RKO (cell line): ENCODE measurements at regions not wholly inside any gene's neighbourhood (a gene's known extent, or its start where the extent isn't known, plus 50 kb on each side); places are given as distances from the start of the nearest gene placed in this dataset.
A peak's percentile ranks its signal among the peaks of the same experiment; 100 is the strongest.

Source experiments
- DNase-seq: peaks from one replicate; pipeline ENCODE4 v3.0.0-alpha.2; 2016; ENCODE audit warnings: low spot score

DNA sequence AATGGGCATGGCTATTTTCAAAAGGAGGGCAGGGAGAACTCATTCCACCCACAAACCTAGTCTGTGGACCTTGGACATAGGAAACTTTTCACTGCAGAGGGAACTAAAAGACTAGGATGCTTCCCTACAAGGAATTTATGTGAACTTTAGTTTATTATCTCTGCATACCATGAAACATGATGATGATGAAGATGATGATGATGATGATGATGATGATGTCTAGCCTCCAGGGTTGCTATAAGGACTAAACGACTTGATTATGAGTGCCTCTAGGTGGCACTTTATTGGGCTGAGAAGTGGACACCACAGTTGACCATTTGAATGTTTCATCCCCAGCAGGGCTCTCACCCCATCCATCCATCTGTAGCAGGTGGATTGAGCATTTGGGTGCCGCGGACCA, 260.0 kb upstream of the TCF4 start:
- no peak for DNase-seq

GRCh38 chr18:55845221-55845620, 257.2 kb upstream of the TCF4 start:
- no peak for DNase-seq

- no peak for DNase-seq
Measured at GRCh38 chr18:55844382-55844781, 256.4 kb upstream of the TCF4 start.

GRCh38 chr18:55841314-55841713, 253.3 kb upstream of the TCF4 start:
- no peak for DNase-seq

DNA sequence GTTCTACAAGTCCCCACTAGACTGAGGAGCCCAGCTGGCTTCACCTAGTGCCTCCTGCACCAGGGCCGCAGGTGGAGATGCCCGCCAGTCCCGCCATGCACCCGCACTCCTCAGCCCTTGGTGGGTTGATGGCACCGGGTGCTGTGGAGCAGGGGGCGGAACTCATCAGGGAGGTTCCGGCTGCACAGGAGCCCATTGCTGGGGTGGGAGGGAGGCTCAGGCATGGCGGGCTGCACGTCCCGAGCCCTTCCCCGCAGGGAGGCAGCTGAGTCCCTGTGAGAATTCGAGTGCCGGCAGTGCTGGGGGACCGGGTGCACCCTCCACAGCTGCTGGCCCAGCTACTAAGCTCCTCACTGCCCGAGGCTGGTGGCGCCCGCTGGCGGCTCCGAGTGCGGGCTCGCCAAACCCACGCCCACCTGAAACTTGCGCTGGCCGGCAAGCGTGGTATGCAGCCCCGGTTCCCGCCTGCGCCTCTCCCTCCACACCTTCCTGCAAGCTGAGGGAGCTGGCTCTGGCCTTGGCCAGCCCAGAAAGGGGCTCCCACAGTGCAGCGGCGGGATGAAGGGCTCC, 252.7 kb upstream of the TCF4 start:
- DNase-seq: no peak

GRCh38 chr18:55839343-55839742, 251.4 kb upstream of the TCF4 start:
- no peak for DNase-seq

DNA sequence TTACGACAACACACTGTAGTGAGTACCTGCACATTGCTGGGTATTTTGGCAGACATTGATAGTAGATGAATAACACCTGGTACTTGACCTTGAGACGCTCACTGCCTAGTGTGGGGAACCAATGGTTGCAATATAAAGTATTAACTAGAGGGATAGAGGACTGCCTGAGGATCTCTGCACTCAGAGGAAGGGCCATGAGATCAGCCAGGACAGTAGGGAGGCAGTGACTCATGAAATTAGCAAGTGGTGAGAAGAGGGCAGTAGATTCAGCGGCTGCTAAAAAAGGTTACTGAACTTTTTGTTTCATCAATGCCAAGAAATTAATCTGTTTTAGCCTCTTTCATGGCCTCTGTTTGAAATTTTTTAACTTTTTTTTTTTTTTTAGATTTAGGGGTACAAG, 250.8 kb upstream of the TCF4 start:
- DNase-seq: no peak

GRCh38 chr18:55838319-55838718, 250.3 kb upstream of the TCF4 start:
- no peak for DNase-seq

GRCh38 chr18:55833543-55833942, 245.6 kb upstream of the TCF4 start:
- DNase-seq: peak; percentile 60

GRCh38 chr18:55830544-55830943, 242.6 kb upstream of the TCF4 start:
- DNase-seq: no peak

DNA sequence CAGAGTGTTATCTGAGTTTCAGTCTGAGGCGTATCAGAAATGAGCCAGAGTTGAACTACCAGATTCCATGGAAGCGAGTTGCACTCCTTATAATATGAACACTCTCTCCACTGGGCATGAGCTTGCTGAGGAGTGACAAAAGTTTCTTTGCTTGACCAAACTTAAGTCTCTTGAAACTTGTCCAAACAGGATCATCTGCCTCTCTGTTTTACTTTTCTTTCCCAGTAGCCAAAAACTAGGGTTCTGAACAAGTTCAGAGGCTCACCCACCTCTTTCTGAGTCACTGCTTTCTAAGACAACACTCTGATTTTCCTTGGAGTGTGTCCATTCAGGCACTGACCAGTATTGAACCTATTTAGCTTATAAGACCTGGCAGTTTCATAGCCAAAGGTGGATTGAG, 233.2 kb upstream of the TCF4 start:
- DNase-seq: no peak

- DNase-seq: no peak
Measured at GRCh38 chr18:55819448-55819847, 231.5 kb upstream of the TCF4 start.

DNA sequence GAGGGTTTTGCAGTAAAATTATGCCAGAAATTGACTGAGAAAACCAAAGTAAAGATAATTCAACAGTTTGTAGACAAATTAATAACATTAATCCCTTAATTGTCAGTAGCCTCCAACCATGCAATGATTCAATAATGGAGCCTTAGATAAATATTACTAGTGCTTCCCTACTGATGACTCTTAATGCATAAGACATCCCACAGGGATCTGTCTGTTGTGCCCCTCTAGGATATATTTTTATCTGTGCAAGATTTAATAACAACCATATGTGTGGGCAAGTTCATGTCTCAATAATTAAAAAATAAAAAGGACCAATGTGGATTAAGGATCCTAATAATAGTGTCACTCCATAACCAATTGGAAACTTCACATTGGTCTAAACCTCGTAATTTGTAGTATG, 230.3 kb upstream of the TCF4 start:
- no peak for DNase-seq

GRCh38 chr18:55811925-55812324, 223.9 kb upstream of the TCF4 start:
- no peak for DNase-seq

DNA sequence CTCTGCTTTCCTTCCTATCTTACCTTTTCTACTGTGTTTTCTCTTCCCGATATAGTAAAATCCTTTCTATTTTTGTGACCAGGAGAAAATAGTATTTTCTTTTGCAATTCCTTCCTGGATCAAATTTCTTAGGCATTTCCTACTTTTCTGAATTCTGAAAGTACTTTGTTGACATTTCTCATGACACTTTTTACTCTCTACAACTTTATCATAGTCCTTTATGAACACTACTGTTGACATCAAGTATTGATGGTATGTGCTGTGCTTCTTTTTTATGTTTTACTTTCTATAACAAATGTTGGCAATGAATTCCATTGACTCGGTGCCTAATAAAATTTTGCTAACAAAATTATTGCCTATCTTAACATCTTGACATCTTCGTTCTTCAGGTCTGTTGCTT, 217.7 kb upstream of the TCF4 start:
- DNase-seq: no peak

GRCh38 chr18:55795101-55795669, 207.2 kb upstream of the TCF4 start:
- no peak for DNase-seq

DNA sequence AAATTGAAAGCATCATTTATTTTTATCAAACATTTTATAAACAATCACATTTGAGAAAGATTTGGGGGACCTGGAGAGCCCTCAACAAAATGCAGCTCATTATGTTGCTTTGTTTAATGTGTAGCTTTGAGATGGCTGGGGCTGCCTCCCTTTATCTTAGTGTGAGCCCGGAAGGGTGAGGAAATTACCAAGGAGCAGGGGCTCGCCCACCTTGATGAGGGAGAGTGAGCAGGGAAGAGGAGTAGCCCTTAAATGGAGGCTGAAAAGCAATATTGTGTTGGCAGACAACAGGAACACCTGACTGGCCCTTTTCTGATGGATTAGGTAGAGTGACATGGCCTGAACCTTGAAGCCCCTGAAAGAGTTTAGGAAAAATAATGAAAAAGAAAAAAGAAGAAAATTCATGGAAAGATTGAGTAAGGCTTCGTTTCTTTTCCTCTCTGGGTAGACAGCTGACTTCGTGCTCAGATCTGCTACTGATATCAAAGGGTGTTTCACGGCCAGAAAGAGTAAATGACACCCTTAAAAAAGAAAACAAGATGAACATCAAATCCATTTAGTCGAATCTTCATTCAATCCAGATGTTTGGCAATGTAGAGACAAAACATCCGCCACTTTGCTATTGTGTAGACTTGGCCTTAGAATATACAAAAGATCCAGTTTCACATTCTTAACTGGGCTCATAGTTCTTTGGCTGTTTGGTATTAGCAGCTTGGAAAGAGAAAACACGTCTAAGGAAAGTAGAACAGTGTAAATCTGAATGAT, 206.5 kb upstream of the TCF4 start:
- no peak for DNase-seq

GRCh38 chr18:55790296-55790695, 202.3 kb upstream of the TCF4 start:
- DNase-seq: no peak

DNA sequence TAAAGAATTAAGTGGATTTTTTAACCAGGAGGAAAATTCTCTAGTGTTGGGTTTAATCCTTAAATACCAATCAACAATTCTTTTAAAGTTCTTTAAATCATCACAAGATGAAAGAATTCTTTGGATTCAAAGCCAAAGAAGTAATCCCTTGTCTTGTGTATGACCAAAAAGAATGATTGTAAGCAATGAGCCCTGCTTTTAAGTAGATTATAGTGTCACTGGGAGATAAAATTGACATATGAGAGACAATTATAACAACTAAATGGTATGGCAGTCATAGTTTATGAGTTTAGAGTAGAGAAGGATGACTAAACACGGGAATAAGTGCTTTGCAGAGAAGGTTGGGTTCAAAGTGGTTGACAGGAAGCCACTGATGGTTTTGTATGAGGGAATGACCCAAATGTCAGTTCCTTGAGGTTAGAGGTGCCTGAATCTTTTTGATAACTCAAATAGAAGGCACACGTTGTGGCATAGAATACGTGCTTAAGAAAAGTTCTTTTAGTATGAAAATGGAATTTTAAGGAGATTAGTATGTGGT, 199.6 kb upstream of the TCF4 start:
- no peak for DNase-seq

DNA sequence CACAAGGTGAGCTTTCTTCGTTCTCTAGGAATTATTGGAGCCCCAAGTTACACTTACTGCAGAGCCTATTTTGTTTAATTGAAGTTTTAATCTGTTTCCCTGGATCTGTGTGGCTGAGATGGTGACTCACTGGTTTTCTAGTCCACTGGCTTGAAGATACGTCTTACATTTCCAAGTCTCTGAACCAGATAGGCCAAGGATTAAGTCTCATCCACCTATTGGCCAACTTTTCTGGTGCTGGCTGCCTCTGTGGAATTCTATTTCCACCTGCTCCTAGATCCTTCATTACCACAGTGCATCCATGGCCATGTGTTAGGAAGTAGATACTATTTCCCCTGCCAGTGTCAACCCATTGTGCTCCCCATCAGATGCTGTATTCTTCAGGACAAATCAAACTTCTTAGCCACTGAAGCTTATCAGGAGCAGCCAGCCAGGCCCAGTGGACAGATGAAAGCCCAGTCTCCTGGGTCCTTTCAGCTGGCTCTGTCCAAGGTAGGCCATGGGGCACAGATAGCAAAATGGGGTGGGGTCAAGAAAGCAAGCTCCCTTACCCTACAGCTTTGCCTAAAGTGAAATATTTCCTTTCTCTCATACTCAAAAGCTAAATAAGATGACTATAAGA, 198.8 kb upstream of the TCF4 start:
- DNase-seq: no peak

DNA sequence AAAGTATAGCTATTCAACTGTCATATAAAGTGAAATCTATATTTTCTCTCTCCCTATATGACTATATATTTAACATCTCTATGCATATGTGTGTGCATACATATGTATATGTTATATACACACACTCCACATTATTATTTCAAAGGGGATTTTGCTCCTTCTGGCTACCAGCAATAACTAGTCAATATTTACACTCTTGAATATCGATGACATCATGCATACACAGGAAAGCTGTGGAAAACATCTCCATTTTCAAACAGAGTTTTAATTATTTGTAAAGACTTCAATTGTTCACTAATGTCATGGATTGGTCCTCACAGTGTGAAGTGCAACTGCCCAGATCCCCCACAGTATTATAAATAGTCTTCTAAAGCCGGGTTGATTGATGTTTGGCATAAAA, 195.9 kb upstream of the TCF4 start:
- DNase-seq: no peak

DNA sequence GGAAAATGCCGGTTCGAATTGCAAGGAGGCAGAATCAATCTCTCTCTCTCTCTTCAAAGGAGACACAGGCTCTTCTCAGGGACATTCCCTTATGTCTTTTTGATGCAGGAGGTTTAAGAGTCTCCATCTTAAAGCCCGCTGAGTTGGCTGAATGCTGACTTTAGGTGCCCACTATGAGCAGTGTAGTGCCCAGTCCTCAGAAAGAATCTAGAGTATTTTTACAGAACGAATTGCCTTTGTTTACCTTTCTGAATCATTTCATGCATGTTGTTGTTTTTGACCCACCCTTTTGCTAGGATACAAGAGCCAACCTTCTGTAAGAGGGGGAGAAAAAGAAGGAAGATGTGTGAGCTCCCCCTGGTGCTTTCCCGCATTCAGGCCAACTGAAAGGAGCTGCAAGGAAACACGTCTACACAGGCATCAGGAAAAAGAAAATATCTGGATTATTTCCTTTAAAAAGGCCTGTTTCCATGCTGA, 193.5 kb upstream of the TCF4 start:
- DNase-seq: no peak

- DNase-seq: no peak
Measured at GRCh38 chr18:55780586-55781071, 192.6 kb upstream of the TCF4 start.
